KMS-11 (cell line): ENCODE measurements at regions not wholly inside any gene's neighbourhood (a gene's known extent, or its start where the extent isn't known, plus 50 kb on each side); places are given as distances from the start of the nearest gene placed in this dataset.

Source experiments
- H2AFZ ChIP-seq: fragments of 200-600 bp; sonication (generic); 2 replicates; pipeline ENCODE4 v1.6.1; 2016; ENCODE audit warnings: antibody characterized with exemption, mixed run types, low read depth
- H3K27ac ChIP-seq: fragments of 200-600 bp; sonication (generic); 2 replicates; pipeline ENCODE4 v1.6.1; 2016; ENCODE audit warnings: mild to moderate bottlenecking, mixed run types
- H3K27me3 ChIP-seq: fragments of 200-600 bp; sonication (generic); 2 replicates; pipeline ENCODE4 v1.6.1; 2017; ENCODE audit warnings: mild to moderate bottlenecking, low read depth, mixed run types, moderate library complexity; ENCODE audit not compliant: insufficient read depth
- H3K36me3 ChIP-seq: fragments of 200-600 bp; sonication (generic); 2 replicates; pipeline ENCODE4 v1.6.1; 2017; ENCODE audit warnings: mild to moderate bottlenecking, mixed run types; ENCODE audit not compliant: insufficient read depth
- H3K4me1 ChIP-seq: fragments of 200-600 bp; sonication (generic); 2 replicates; pipeline ENCODE4 v1.6.1; 2016; ENCODE audit warnings: mild to moderate bottlenecking, low read depth, mixed run types; ENCODE audit not compliant: poor library complexity, severe bottlenecking
- H3K4me2 ChIP-seq: fragments of 200-600 bp; sonication (generic); 2 replicates; pipeline ENCODE4 v1.7.0; 2016; ENCODE audit warnings: mild to moderate bottlenecking, mixed run types
- H3K4me3 ChIP-seq: fragments of 200-600 bp; sonication (generic); IDR thresholded peaks from 2 replicates; pipeline ENCODE4 v1.6.1; 2017; ENCODE audit warnings: low read depth, low read length, mixed read lengths; ENCODE audit not compliant: insufficient read depth
- H3K79me2 ChIP-seq: fragments of 200-600 bp; sonication (generic); 2 replicates; pipeline ENCODE4 v1.6.1; 2016; ENCODE audit warnings: low read depth, mixed run types; ENCODE audit not compliant: insufficient read depth
- H3K9ac ChIP-seq: fragments of 200-600 bp; sonication (generic); 2 replicates; pipeline ENCODE4 v1.6.1; 2016; ENCODE audit warnings: mild to moderate bottlenecking, mixed run types
- H4K20me1 ChIP-seq: fragments of 200-600 bp; sonication (generic); 2 replicates; pipeline ENCODE4 v1.6.1; 2016; ENCODE audit warnings: mild to moderate bottlenecking, mixed run types; ENCODE audit not compliant: insufficient read depth
- TF ChIP-seq, protein P1 (sequence below): fragments of 200-600 bp; sonication (generic); conservative IDR thresholded peaks from 2 replicates; pipeline ENCODE4 v1.6.1; 2017; ENCODE audit warnings: low read depth, mild to moderate bottlenecking, antibody characterized with exemption, low read length, moderate library complexity, mixed read lengths

DNA sequence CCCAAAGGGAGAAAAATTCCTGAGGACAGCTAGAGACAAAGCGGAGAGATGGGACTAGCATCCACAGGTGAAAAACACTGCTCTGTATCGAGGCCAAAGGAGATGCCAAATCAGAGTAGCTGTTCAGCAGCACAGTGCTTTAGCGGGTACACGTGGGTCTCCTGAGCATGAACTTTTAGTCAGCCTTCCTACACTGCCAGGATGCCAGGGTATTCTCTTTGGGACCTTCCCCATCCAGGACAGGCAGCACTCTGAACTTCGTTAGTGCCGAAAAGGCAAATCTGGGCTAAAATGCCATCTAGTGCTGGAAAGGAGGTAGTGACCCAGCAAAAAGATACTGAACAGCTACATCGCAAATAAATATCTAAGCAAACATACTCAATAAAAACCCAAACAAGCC is 64.9 kb downstream of the C6orf58 start:
- Histone ChIP-seq H3K36me3 (no peaks in the 10 kb centered on the region), H2AFZ (no peak overlapping the region), H3K27me3 (no peaks in the 10 kb centered on the region), H3K27ac (no peak overlapping the region), H3K9ac (no peak overlapping the region), H4K20me1 (no peaks in the 10 kb centered on the region), H3K79me2 (no peaks in the 10 kb centered on the region), H3K4me1 (no peaks in the 10 kb centered on the region), H3K4me3 (no peak overlapping the region), H3K4me2 (no peak overlapping the region)
- TF ChIP-seq, protein P1, sequence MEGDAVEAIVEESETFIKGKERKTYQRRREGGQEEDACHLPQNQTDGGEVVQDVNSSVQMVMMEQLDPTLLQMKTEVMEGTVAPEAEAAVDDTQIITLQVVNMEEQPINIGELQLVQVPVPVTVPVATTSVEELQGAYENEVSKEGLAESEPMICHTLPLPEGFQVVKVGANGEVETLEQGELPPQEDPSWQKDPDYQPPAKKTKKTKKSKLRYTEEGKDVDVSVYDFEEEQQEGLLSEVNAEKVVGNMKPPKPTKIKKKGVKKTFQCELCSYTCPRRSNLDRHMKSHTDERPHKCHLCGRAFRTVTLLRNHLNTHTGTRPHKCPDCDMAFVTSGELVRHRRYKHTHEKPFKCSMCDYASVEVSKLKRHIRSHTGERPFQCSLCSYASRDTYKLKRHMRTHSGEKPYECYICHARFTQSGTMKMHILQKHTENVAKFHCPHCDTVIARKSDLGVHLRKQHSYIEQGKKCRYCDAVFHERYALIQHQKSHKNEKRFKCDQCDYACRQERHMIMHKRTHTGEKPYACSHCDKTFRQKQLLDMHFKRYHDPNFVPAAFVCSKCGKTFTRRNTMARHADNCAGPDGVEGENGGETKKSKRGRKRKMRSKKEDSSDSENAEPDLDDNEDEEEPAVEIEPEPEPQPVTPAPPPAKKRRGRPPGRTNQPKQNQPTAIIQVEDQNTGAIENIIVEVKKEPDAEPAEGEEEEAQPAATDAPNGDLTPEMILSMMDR, result peak; percentile 31; the same call in 1 of the 2 replicates
